PC-9 (cell line): ENCODE measurements at regions not wholly inside any gene's neighbourhood (a gene's known extent, or its start where the extent isn't known, plus 50 kb on each side); places are given as distances from the start of the nearest gene placed in this dataset.
A peak's percentile ranks its signal among the peaks of the same experiment; 100 is the strongest.
"Not testable (repeated sequence)": the region's sequence is repeated elsewhere in the genome, so short reads cannot be mapped to it uniquely, and the experiment has no call there.

ENCODE experiments used
- BruUV-seq: library from RNA; stranded (reverse); fragments of 400-500 nt; replicated peaks from 2 replicates; lab custom pipeline; 2021; lab: Mats Ljungman, UMichigan
- CTCF ChIA-PET: fragments of 300-600 bp; sonication (Branson Sonifier 250); formaldehyde crosslinking; loops from one replicate; lab custom pipeline; 2022; ENCODE audit warnings: antibody characterized with exemption; lab: Charles Lee
- POLR2A ChIA-PET: fragments of 300-600 bp; sonication (Branson Sonifier 250); formaldehyde crosslinking; loops from one replicate; lab custom pipeline; 2022; ENCODE audit warnings: antibody characterized with exemption; ENCODE audit not compliant: unreplicated experiment; lab: Charles Lee
- DNase-seq, 2 experiments: peaks; one replicate each; pipeline versions ENCODE4 v3.0.0 to v3.0.0-alpha.2; 2015 to 2022; ENCODE audit warnings: mixed read lengths in 1 of 2
- H2AFZ ChIP-seq: fragments of 200-600 bp; sonication (generic); 2 replicates; pipeline ENCODE4 v1.8.1; 2017; ENCODE audit warnings: antibody characterized with exemption
- H3F3A ChIP-seq: fragments of 200-600 bp; sonication (generic); 2 replicates; pipeline ENCODE4 v1.8.1; 2017; ENCODE audit warnings: antibody characterized with exemption, mild to moderate bottlenecking, low read depth; ENCODE audit not compliant: insufficient read depth
- H3K27ac ChIP-seq: fragments of 200-600 bp; sonication (generic); 2 replicates; pipeline ENCODE4 v1.6.1; 2016; ENCODE audit warnings: mixed run types
- H3K27me3 ChIP-seq: fragments of 200-600 bp; sonication (generic); 2 replicates; pipeline ENCODE4 v1.6.1; 2016; ENCODE audit warnings: low read depth, mixed run types; ENCODE audit not compliant: insufficient read depth
- H3K36me3 ChIP-seq: fragments of 200-600 bp; sonication (generic); 2 replicates; pipeline ENCODE4 v1.6.1; 2016; ENCODE audit warnings: low read depth, mixed run types
- H3K4me1 ChIP-seq: fragments of 200-600 bp; sonication (generic); replicated peaks from 2 replicates; pipeline ENCODE4 v1.6.1; 2016; ENCODE audit warnings: mixed run types; ENCODE audit not compliant: insufficient read depth
- H3K4me2 ChIP-seq: fragments of 200-600 bp; sonication (generic); 2 replicates; pipeline ENCODE4 v1.6.1; 2017; ENCODE audit warnings: mixed run types
- H3K4me3 ChIP-seq: fragments of 200-600 bp; sonication (generic); 2 replicates; pipeline ENCODE4 v1.6.1; 2016; ENCODE audit warnings: mixed run types
- H3K79me2 ChIP-seq: fragments of 200-600 bp; sonication (generic); 2 replicates; pipeline ENCODE4 v1.6.1; 2017; ENCODE audit warnings: low read depth, mixed run types
- H3K9me2 ChIP-seq: fragments of 200-600 bp; sonication (generic); 2 replicates; pipeline ENCODE4 v1.8.1; 2017; ENCODE audit warnings: mild to moderate bottlenecking; ENCODE audit not compliant: insufficient read depth
- H3K9me3 ChIP-seq: fragments of 200-600 bp; sonication (generic); 2 replicates; pipeline ENCODE4 v1.8.1; 2016; ENCODE audit warnings: low read depth; ENCODE audit not compliant: insufficient read depth
- H4K20me1 ChIP-seq: fragments of 200-600 bp; sonication (generic); 2 replicates; pipeline ENCODE4 v1.8.1; 2017; ENCODE audit not compliant: insufficient read depth
- CTCF ChIP-seq: fragments of 200-600 bp; sonication (generic); conservative IDR thresholded peaks from 2 replicates; pipeline ENCODE4 v1.6.1; 2017; ENCODE audit warnings: mixed run types, antibody characterized with exemption, mild to moderate bottlenecking, moderate library complexity
- EZH2 ChIP-seq: fragments of 200-600 bp; sonication (generic); IDR thresholded peaks from 2 replicates; pipeline ENCODE4 v1.8.0; 2017; ENCODE audit warnings: antibody characterized with exemption, low read depth
- intact Hi-C: fragments of 100-400 bp; cut with micrococcal nuclease; formaldehyde crosslinking; loops from one replicate; pipeline ENCODE4 v1.10.0; 2022; ENCODE audit not compliant: unreplicated experiment

DNA sequence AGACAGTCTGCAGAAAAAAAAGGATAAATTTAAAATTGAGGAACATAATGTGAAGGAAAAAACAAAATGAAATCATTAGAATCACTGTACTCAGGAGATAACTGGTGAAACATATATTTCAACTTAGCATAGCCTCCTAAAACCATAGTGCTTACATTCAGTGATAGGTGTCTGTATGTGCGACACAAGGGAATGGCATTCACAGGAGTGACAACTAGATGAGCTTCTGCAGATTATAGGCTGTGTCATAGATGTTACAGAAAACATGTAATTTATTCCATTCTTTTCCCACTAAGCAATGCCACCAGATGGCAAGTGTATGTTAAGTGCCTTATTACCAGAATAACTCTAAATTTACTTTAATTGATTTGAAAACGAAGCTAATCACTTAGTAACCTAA is 960.0 kb upstream of the PCDH20 start:
- no peak overlapping the region for H2AFZ ChIP-seq
- no peaks in the 10 kb centered on the region for H4K20me1 ChIP-seq
- CTCF ChIA-PET: no interaction called here
- no peak for DNase-seq
- no peaks in the 10 kb centered on the region for H3K4me1 ChIP-seq
- no peaks in the 10 kb centered on the region for H3K36me3 ChIP-seq
- intact Hi-C loops: no loop called here
- BruUV-seq: no TSS peak
- no peak overlapping the region for H3K4me3 ChIP-seq
- no peak overlapping the region for H3K4me2 ChIP-seq
- POLR2A ChIA-PET: no interaction called here
- no peaks in the 10 kb centered on the region for H3K9me2 ChIP-seq
- H3K79me2 ChIP-seq: no peaks in the 10 kb centered on the region
- H3K9me3 ChIP-seq: no peaks in the 10 kb centered on the region
- TF ChIP-seq CTCF: no peak
- H3K27ac ChIP-seq: no peak overlapping the region
- no peaks in the 10 kb centered on the region for H3K27me3 ChIP-seq
- no peaks in the 10 kb centered on the region for H3F3A ChIP-seq

GRCh38 chr13:62371737-62372136 is 956.1 kb upstream of the PCDH20 start:
- Histone ChIP-seq H3K27ac (no peak overlapping the region), H3F3A (no peaks in the 10 kb centered on the region), H2AFZ (no peak overlapping the region), H3K4me3 (no peak overlapping the region), H3K9me2 (no peaks in the 10 kb centered on the region; the same call in 1 of the 2 replicates), H3K79me2 (no peaks in the 10 kb centered on the region), H3K4me1 (no peaks in the 10 kb centered on the region), H3K4me2 (no peak overlapping the region), H3K9me3 (no peaks in the 10 kb centered on the region), H3K36me3 (no peaks in the 10 kb centered on the region), H3K27me3 (no peaks in the 10 kb centered on the region), H4K20me1 (no peaks in the 10 kb centered on the region)
- intact Hi-C loops: no loop called here
- no peak for DNase-seq
- POLR2A ChIA-PET: interaction anchor here (0.5 kb wide), 1 partner anchor 305 kb away, joined by 3 read pairs; no protein-coding TSS in a partner anchor
- BruUV-seq: no TSS peak
- TF ChIP-seq CTCF (no peak), EZH2 (no peak)
- CTCF ChIA-PET: no interaction called here

DNA sequence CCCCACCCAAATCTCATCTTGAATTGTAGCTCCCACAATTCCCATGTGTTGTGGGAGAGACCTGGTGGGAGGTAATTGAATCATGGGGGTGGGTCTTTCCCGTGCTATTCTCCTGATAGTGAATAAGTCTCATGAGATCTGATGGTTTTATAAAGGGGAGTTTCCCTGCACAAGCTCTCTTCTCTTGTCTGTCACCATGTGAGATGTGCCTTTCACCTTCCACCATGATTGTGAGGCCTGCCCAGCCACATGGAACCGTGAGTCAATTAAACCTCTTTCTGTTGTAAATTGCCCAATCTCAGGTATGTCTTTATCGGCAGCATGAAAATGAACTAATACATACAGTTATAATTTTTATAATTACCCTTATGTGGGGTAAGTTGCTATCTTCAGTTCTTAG is 952.3 kb upstream of the PCDH20 start:
- POLR2A ChIA-PET, H3K4me3 ChIP-seq, BruUV-seq, H4K20me1 ChIP-seq, CTCF ChIA-PET, DNase-seq, H3K27me3 ChIP-seq, H3K9me3 ChIP-seq, intact Hi-C loops, H3K4me1 ChIP-seq, H3K9me2 ChIP-seq, H3K27ac ChIP-seq, H3K36me3 ChIP-seq, H2AFZ ChIP-seq, H3F3A ChIP-seq, H3K4me2 ChIP-seq, H3K79me2 ChIP-seq: not testable (repeated sequence)

DNA sequence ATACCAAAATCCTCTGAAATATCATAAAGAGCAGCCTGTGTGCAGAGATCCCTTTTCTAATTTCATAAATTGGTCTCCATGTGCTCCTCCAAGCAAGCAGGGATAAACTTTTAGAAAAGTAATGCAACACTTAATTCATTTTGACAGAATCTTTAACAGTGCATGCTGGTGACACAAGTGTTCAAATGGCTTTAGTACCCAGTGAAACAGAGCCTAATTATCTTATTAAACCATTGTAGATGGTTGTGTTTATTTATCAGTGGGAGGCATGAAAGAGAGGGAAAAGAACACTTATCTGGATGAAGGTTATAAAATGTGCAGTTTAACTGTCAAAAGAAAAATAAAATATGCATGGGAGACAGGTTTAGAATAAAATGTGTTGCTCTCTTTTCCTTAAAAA is 945.0 kb upstream of the PCDH20 start:
- Histone ChIP-seq H3K4me2 (no peak overlapping the region), H3K9me2 (no peaks in the 10 kb centered on the region), H3K36me3 (no peaks in the 10 kb centered on the region), H3K79me2 (no peaks in the 10 kb centered on the region), H4K20me1 (no peaks in the 10 kb centered on the region; the same call in 1 of the 2 replicates), H3K9me3 (no peaks in the 10 kb centered on the region), H3K27ac (no peak overlapping the region), H3K4me3 (no peak overlapping the region), H3K27me3 (no peaks in the 10 kb centered on the region), H3K4me1 (no peaks in the 10 kb centered on the region), H3F3A (no peaks in the 10 kb centered on the region), H2AFZ (peak overlapping the region; percentile 11; the same call in 1 of the 2 replicates)
- TF ChIP-seq CTCF: no peak
- no peak for TF ChIP-seq EZH2
- DNase-seq: no peak
- ChIA-PET CTCF (no interaction called here), POLR2A (no interaction called here)
- intact Hi-C loops: no loop called here
- BruUV-seq: no TSS peak
